NB4 (cell line): ENCODE measurements at regions not wholly inside any gene's neighbourhood (a gene's known extent, or its start where the extent isn't known, plus 50 kb on each side); places are given as distances from the start of the nearest gene placed in this dataset.

ENCODE experiments used
- MYC ChIP-seq: IDR thresholded peaks from 2 replicates; pipeline ENCODE4 v1.6.1; 2011; ENCODE audit warnings: low read depth, low read length
- POLR2A ChIP-seq: IDR thresholded peaks from 2 replicates; pipeline ENCODE4 v1.6.1; 2011; ENCODE audit warnings: mild to moderate bottlenecking; ENCODE audit not compliant: insufficient read length; ENCODE audit errors: extremely low read depth
- TF ChIP-seq, protein P1 (sequence below): IDR thresholded peaks from one replicate; pipeline ENCODE4 v1.5.1; 2012; ENCODE audit warnings: low read depth, low read length
- TF ChIP-seq, protein P2 (sequence below): IDR thresholded peaks from 2 replicates; pipeline ENCODE4 v1.6.1; 2011; ENCODE audit warnings: low read depth, low read length

DNA sequence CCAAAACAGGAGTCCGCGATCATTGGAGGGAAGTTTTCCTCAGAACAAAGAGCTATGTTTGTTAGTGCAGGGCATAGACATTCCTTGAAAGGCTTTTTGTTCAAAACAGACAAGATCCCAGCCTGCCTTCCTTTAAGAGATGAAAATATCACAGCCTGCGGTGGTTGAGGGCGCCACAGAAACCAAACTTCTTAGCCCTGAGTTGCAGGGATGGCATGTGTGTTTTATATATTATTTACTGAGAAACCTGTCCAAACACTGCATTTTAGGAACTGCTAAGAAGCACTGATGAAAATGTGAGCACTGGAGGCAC is 57.5 kb upstream of the TMEM178A start:
- TF ChIP-seq POLR2A, result no peak
- TF ChIP-seq, protein P1, sequence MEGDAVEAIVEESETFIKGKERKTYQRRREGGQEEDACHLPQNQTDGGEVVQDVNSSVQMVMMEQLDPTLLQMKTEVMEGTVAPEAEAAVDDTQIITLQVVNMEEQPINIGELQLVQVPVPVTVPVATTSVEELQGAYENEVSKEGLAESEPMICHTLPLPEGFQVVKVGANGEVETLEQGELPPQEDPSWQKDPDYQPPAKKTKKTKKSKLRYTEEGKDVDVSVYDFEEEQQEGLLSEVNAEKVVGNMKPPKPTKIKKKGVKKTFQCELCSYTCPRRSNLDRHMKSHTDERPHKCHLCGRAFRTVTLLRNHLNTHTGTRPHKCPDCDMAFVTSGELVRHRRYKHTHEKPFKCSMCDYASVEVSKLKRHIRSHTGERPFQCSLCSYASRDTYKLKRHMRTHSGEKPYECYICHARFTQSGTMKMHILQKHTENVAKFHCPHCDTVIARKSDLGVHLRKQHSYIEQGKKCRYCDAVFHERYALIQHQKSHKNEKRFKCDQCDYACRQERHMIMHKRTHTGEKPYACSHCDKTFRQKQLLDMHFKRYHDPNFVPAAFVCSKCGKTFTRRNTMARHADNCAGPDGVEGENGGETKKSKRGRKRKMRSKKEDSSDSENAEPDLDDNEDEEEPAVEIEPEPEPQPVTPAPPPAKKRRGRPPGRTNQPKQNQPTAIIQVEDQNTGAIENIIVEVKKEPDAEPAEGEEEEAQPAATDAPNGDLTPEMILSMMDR, result no peak
- no peak for TF ChIP-seq MYC
- TF ChIP-seq, protein P2, sequence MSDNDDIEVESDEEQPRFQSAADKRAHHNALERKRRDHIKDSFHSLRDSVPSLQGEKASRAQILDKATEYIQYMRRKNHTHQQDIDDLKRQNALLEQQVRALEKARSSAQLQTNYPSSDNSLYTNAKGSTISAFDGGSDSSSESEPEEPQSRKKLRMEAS, result no peak
